Spleen (tissue), 11 donors: ENCODE measurements at regions not wholly inside any gene's neighbourhood (a gene's known extent, or its start where the extent isn't known, plus 50 kb on each side); places are given as distances from the start of the nearest gene placed in this dataset.

Source experiments
- DNase-seq: peaks from one replicate; pipeline ENCODE4 v3.0.0-alpha.2; 2020
- H3K27ac ChIP-seq, 8 donors: fragments of 200-600 bp; sonication (generic) in 7 of 8; 1 replicate in 4 of 8; 2 replicates in 4 of 8; pipeline versions ENCODE4 v1.5.0 to v1.8.0; 2016 to 2021; ENCODE audit warnings: inconsistent platforms in 4 of 8, mild to moderate bottlenecking in 4 of 8, moderate library complexity in 1 of 8
- H3K27me3 ChIP-seq, 7 donors: fragments of 200-600 bp; sonication (generic) in 6 of 7; replicated peaks in 1 of 7; 1 replicate in 4 of 7; 2 replicates in 3 of 7; pipeline versions ENCODE4 v1.5.0 to v1.8.0; 2016 to 2021; ENCODE audit warnings: inconsistent platforms in 3 of 7, mild to moderate bottlenecking in 1 of 7
- H3K36me3 ChIP-seq, 6 donors: fragments of 200-600 bp; sonication (generic) in 5 of 6; 1 replicate in 4 of 6; 2 replicates in 2 of 6; pipeline versions ENCODE4 v1.5.0 to v1.8.0; 2016 to 2021; ENCODE audit warnings: inconsistent platforms in 2 of 6
- H3K4me1 ChIP-seq, 6 donors: fragments of 200-600 bp; sonication (generic) in 5 of 6; 1 replicate in 3 of 6; 2 replicates in 3 of 6; pipeline versions ENCODE4 v1.5.0 to v1.8.0; 2016 to 2021; ENCODE audit warnings: inconsistent platforms in 3 of 6
- H3K4me3 ChIP-seq, 8 donors: fragments of 200-600 bp; sonication (generic) in 7 of 8; 1 replicate in 4 of 8; 2 replicates in 4 of 8; pipeline versions ENCODE4 v1.5.0 to v1.8.0; 2016 to 2021; ENCODE audit warnings: inconsistent platforms in 4 of 8, mild to moderate bottlenecking in 4 of 8, moderate library complexity in 2 of 8
- H3K9me3 ChIP-seq, 8 donors: fragments of 200-600 bp; sonication (generic) in 7 of 8; 1 replicate in 4 of 8; 2 replicates in 4 of 8; pipeline versions ENCODE4 v1.5.0 to v1.8.0; 2016 to 2021; ENCODE audit warnings: inconsistent platforms in 4 of 8
- POLR2A ChIP-seq, 3 donors: fragments of 450-650 bp; IDR thresholded peaks; one replicate each; pipeline ENCODE4 v1.5.1; 2017; ENCODE audit warnings: antibody characterized with exemption in 3 of 3, mild to moderate bottlenecking in 1 of 3
- POLR2AphosphoS5 ChIP-seq, 3 donors: sonication (generic); formaldehyde crosslinking; IDR thresholded peaks; one replicate each; pipeline ENCODE4 v1.5.1; 2017; ENCODE audit warnings: antibody characterized with exemption in 3 of 3
- WGBS, 5 donors: extraction: QIAGEN DNeasy Blood & Tissue Kit in 3 of 5; methylation state at CpG; one replicate each; pipeline versions ENCODE4 v1.1.5 to v1.1.7; 2013 to 2018; 5-methylcytosine and 5-hydroxymethylcytosine counted together
- intact Hi-C: fragments of 100-400 bp; cut with DNase I; formaldehyde crosslinking; loops from one replicate; pipeline ENCODE4 v1.15.0; 2023; ENCODE audit warnings: low total_unique reads
- TF ChIP-seq, protein P1 (sequence below), 11 experiments: fragments of 200-600 bp in 7 of 11; fragments of 450-650 bp in 4 of 11; sonication (generic) in 4 of 11; IDR thresholded peaks in 8 of 11; conservative IDR thresholded peaks in 3 of 11; 1 replicate in 7 of 11; 2 replicates in 4 of 11; pipeline versions ENCODE4 v1.4.0 to v1.8.0; 2016 to 2021; ENCODE audit warnings: antibody characterized with exemption in 11 of 11, inconsistent platforms in 4 of 11, mild to moderate bottlenecking in 1 of 11
- donor health status: healthy with polysubstance abuse.
- donor health status: DM: no; HTN: no; CAD: no; lungs with moderate emphysema.
- donor health status: DM: no; HTN: no; CAD: no.
- donor health status: Bipolar disorder and iron deficiency.
- donor health status: healthy.
- donor health status: DM: no; HTN: no; CAD: no.
- donor health status: DM: yes; HTN: yes; CAD: no.

DNA sequence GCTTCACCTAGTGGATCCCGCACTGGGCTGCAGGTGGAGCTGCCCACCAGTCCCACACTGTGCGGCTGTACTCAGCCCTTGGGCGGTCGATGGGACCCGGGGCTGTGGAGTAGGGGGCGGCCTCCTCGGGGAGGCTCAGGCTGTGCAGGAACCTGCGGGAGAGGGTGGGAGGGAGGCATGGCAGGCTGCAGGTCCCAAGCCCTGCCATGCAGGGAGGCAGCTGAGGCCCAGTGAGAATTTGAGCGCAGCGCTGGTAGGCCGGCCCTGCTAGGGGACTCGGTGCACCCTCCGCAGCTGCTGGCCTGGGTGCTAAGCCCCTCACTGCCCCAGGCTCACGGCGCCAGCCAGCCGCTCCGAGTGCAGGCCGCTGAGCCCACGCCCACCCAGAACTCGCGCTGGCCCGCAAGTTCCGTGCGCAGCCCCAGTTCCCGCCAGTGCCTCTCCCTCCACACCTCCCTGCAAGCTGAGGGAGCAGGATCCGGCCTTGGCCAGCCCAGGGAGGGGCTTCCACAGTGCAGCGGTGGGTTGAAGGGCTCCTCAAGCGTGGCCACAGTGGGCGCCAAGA lies 1407.6 kb downstream of the EPHA7 start:
- Histone ChIP-seq H3K4me3 (no peak overlapping the region), H3K27me3 (no peaks in the 10 kb centered on the region), H3K27ac (no peak overlapping the region), H3K36me3 (no peaks in the 10 kb centered on the region), H3K9me3 (peaks cover 0 to 34% (median 17%) of the 10 kb centered on the region in 8 donors), H3K4me1 (no peaks in the 10 kb centered on the region)
- DNase-seq = peak; percentile 69
- 91 to 97% (median 94%) methylated on average over 19 to 29 of the region's 29 CpGs for WGBS, 5 donors
- intact Hi-C loops = no loop called here
- TF ChIP-seq POLR2AphosphoS5 (IDR thresholded peaks at IDR 0.05) = no peak
- TF ChIP-seq, protein P1, sequence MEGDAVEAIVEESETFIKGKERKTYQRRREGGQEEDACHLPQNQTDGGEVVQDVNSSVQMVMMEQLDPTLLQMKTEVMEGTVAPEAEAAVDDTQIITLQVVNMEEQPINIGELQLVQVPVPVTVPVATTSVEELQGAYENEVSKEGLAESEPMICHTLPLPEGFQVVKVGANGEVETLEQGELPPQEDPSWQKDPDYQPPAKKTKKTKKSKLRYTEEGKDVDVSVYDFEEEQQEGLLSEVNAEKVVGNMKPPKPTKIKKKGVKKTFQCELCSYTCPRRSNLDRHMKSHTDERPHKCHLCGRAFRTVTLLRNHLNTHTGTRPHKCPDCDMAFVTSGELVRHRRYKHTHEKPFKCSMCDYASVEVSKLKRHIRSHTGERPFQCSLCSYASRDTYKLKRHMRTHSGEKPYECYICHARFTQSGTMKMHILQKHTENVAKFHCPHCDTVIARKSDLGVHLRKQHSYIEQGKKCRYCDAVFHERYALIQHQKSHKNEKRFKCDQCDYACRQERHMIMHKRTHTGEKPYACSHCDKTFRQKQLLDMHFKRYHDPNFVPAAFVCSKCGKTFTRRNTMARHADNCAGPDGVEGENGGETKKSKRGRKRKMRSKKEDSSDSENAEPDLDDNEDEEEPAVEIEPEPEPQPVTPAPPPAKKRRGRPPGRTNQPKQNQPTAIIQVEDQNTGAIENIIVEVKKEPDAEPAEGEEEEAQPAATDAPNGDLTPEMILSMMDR (IDR thresholded peaks at IDR 0.05 in 8 of 11, conservative IDR thresholded peaks at IDR 0.05 in 3 of 11) = no peak
- no peak for TF ChIP-seq POLR2A (IDR thresholded peaks at IDR 0.05)

DNA sequence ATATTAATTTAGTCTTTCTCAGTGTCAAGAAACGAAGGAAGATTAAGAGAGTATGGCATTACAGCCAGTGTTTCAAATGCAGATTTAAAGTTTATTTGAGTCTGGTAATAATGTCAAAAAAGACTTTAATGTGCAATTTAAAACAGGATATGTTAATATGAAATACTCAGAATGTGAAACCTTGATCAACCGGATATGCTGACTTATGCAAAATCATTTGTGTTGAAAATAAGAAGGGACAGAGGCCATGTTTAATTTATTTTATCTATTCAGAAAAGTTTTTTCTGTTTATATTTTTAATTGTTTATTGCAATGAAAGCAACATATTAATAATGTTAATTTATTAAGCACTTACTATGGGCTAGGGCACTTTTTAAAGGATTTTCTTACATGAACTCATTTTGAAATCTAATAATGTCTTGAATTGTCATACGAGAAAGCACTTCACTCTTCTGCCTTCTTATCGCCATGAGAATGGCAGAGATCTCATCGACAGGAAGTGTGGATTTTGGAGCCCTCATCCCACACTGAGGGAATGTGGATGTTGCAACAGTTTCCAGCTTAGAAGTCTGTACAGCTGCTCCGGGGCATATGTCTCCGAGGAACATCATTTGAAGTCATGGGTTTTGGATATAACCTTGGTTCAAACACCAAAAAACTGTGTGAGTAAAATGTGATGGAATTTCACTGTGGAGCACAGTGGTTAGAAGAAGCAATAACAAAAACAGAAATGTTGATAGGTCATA lies 1410.4 kb downstream of the EPHA7 start:
- peaks cover 0 to 36% (median 18%) of the 10 kb centered on the region in 8 donors for H3K9me3 ChIP-seq
- no peak overlapping the region for H3K4me3 ChIP-seq
- DNase-seq = no peak
- WGBS, 5 donors = 77 to 90% (median 81%) methylated on average over 7 of the region's 7 CpGs
- H3K36me3 ChIP-seq = no peaks in the 10 kb centered on the region
- H3K4me1 ChIP-seq = no peaks in the 10 kb centered on the region
- H3K27ac ChIP-seq = no peak overlapping the region
- H3K27me3 ChIP-seq = no peaks in the 10 kb centered on the region
- intact Hi-C loops = no loop called here
- TF ChIP-seq POLR2AphosphoS5 (IDR thresholded peaks at IDR 0.05) = no peak
- TF ChIP-seq, protein P1 (IDR thresholded peaks at IDR 0.05 in 8 of 11, conservative IDR thresholded peaks at IDR 0.05 in 3 of 11) = no peak
- TF ChIP-seq POLR2A (IDR thresholded peaks at IDR 0.05) = no peak

DNA sequence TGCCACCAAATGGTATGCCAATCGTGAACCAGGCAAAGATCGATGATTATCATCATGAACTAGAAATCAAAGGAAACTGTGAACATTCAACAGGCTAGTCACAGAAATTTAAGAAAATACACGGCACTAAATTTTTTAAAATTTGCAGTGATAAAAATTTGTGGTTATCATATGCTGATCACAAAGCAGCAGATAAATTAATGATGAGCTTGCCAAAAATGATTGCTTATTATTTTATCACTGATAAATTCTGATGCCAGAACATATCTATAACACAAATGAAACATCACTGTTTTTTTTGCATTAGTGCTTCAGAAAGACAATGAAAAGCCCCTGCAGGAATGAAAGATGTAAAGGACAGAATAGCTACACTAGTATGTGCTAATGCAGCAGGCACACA lies 1413.2 kb upstream of the MAP3K7 start:
- Histone ChIP-seq H3K4me3 (no peak overlapping the region), H3K27me3 (no peaks in the 10 kb centered on the region), H3K36me3 (no peaks in the 10 kb centered on the region), H3K4me1 (no peaks in the 10 kb centered on the region), H3K9me3 (peaks cover 0 to 4% (median 0%) of the 10 kb centered on the region in 8 donors), H3K27ac (no peak overlapping the region)
- intact Hi-C loops = no loop called here
- no peak for TF ChIP-seq POLR2AphosphoS5 (IDR thresholded peaks at IDR 0.05)
- TF ChIP-seq, protein P1 (IDR thresholded peaks at IDR 0.05 in 8 of 11, conservative IDR thresholded peaks at IDR 0.05 in 3 of 11) = no peak
- no peak for TF ChIP-seq POLR2A (IDR thresholded peaks at IDR 0.05)
- no peak for DNase-seq
- 85 to 95% (median 91%) methylated on average over 3 of the region's 3 CpGs for WGBS, 5 donors

DNA sequence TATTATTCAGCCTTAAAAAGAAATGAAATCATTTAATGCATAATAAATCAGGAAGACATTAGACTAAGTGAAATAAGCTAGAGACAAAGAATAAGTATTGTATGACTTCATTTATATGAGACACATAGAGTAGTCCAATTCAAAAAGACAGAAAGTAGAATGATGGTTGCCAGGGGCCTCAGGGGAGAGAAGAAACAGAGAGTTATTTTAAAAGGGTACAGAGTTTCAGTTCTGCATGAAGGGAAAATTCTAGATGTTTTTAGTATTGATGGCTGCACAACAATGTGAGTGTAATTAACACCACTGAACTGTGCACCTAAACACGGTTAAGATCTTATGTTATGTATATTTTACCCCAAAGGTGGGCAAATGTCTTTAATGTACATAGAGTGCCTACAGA lies 1407.9 kb upstream of the MAP3K7 start:
- no peak overlapping the region for H3K4me3 ChIP-seq
- H3K4me1 ChIP-seq = no peaks in the 10 kb centered on the region
- DNase-seq = no peak
- H3K27me3 ChIP-seq = no peaks in the 10 kb centered on the region
- no peaks in the 10 kb centered on the region for H3K36me3 ChIP-seq
- no peak for TF ChIP-seq POLR2A (IDR thresholded peaks at IDR 0.05)
- TF ChIP-seq, protein P1 (IDR thresholded peaks at IDR 0.05 in 8 of 11, conservative IDR thresholded peaks at IDR 0.05 in 3 of 11) = no peak
- no peak for TF ChIP-seq POLR2AphosphoS5 (IDR thresholded peaks at IDR 0.05)
- 45 to 93% (median 91%) methylated on average over 1 of the region's 1 CpG for WGBS, 5 donors
- H3K27ac ChIP-seq = no peak overlapping the region
- intact Hi-C loops = no loop called here
- peaks cover 0 to 25% (median 12%) of the 10 kb centered on the region in 8 donors for H3K9me3 ChIP-seq
